WTC11 (cell line): ENCODE measurements at regions not wholly inside any gene's neighbourhood (a gene's known extent, or its start where the extent isn't known, plus 50 kb on each side); places are given as distances from the start of the nearest gene placed in this dataset.

Experiments used
- ATAC-seq: fragments of 200-7000 bp; cut with Tn5 transposase; 2 replicates; pipeline ENCODE4 v1.10.0; 2021; ENCODE audit warnings: mild to moderate bottlenecking, moderate library complexity
- CTCF ChIA-PET: fragments of 300-600 bp; sonication (Branson Sonifier 250); formaldehyde crosslinking; loops from one replicate; lab custom pipeline; 2021; ENCODE audit warnings: antibody characterized with exemption; lab: Charles Lee
- POLR2A ChIA-PET: fragments of 350-600 bp; sonication (Branson Sonifier 250); formaldehyde crosslinking; loops from one replicate; lab custom pipeline; 2021; ENCODE audit warnings: antibody characterized with exemption; lab: Charles Lee
- DNase-seq: peaks from one replicate; pipeline ENCODE4 v3.0.0; 2021; ENCODE audit warnings: low spot score
- H3K27ac Mint-ChIP-seq: 2 replicates; pipeline ENCODE4 v1.8.0; 2021; ENCODE audit warnings: mixed read lengths
- H3K27me3 Mint-ChIP-seq: 2 replicates; pipeline ENCODE4 v1.8.0; 2021; ENCODE audit warnings: low read depth, mild to moderate bottlenecking, moderate library complexity, mixed read lengths
- H3K36me3 Mint-ChIP-seq: 2 replicates; pipeline ENCODE4 v1.8.0; 2021; ENCODE audit warnings: mixed read lengths
- H3K4me1 Mint-ChIP-seq: 2 replicates; pipeline ENCODE4 v1.8.0; 2022; ENCODE audit warnings: mixed read lengths
- H3K4me3 Mint-ChIP-seq: 2 replicates; pipeline ENCODE4 v1.8.0; 2021; ENCODE audit warnings: mild to moderate bottlenecking, moderate library complexity, mixed read lengths
- H3K9me3 Mint-ChIP-seq: 2 replicates; pipeline ENCODE4 v1.8.0; 2021; ENCODE audit warnings: mixed read lengths
- ATF1 ChIP-seq: sonication (generic); formaldehyde crosslinking; IDR thresholded peaks from 2 replicates; pipeline ENCODE4 v1.8.1; 2023; ENCODE audit warnings: mild to moderate bottlenecking, moderate library complexity, missing genetic modification reagents
- CREM ChIP-seq: sonication (generic); formaldehyde crosslinking; IDR thresholded peaks from 2 replicates; pipeline ENCODE4 v1.8.1; 2022; ENCODE audit warnings: mild to moderate bottlenecking, missing genetic modification reagents, moderate library complexity
- EMX1 ChIP-seq: fragments of 250-450 bp; sonication (Bioruptor Pico); IDR thresholded peaks from 2 replicates; pipeline ENCODE4 v1.8.0; 2021; ENCODE audit warnings: mild to moderate bottlenecking
- ESRRA ChIP-seq: sonication (generic); formaldehyde crosslinking; IDR thresholded peaks from 2 replicates; pipeline ENCODE4 v1.8.1; 2022; ENCODE audit warnings: mild to moderate bottlenecking, missing genetic modification reagents, borderline replicate concordance
- FOXJ3 ChIP-seq: sonication (generic); formaldehyde crosslinking; IDR thresholded peaks from 2 replicates; pipeline ENCODE4 v1.9.0; 2021; ENCODE audit warnings: missing genetic modification reagents, mild to moderate bottlenecking, borderline replicate concordance
- GRHL2 ChIP-seq: fragments of 250-450 bp; sonication (Bioruptor Pico); IDR thresholded peaks from 2 replicates; pipeline ENCODE4 v1.8.0; 2022; ENCODE audit warnings: mild to moderate bottlenecking, moderate library complexity; ENCODE audit not compliant: insufficient replicate concordance, severe bottlenecking
- IRF2 ChIP-seq: sonication (generic); formaldehyde crosslinking; IDR thresholded peaks from 2 replicates; pipeline ENCODE4 v1.8.0; 2022; ENCODE audit warnings: low read depth, missing genetic modification reagents, borderline replicate concordance
- MXD4 ChIP-seq: fragments of 250-450 bp; sonication (Bioruptor Pico); IDR thresholded peaks from 2 replicates; pipeline ENCODE4 v1.8.0; 2021; ENCODE audit warnings: mild to moderate bottlenecking, moderate library complexity, borderline replicate concordance
- NFATC4 ChIP-seq: fragments of 250-450 bp; sonication (Bioruptor Pico); IDR thresholded peaks from 2 replicates; pipeline ENCODE4 v1.9.0; 2021; ENCODE audit warnings: mild to moderate bottlenecking
- PRRX2 ChIP-seq: fragments of 250-450 bp; sonication (Bioruptor Pico); IDR thresholded peaks from 2 replicates; pipeline ENCODE4 v1.8.0; 2021; ENCODE audit warnings: mild to moderate bottlenecking
- TEAD1 ChIP-seq: sonication (generic); formaldehyde crosslinking; IDR thresholded peaks from 2 replicates; pipeline ENCODE4 v1.8.0; 2022; ENCODE audit warnings: mild to moderate bottlenecking, missing genetic modification reagents
- TEAD4 ChIP-seq: sonication (generic); formaldehyde crosslinking; IDR thresholded peaks from 2 replicates; pipeline ENCODE4 v1.8.0; 2022; ENCODE audit warnings: mild to moderate bottlenecking, missing genetic modification reagents
- ZBTB21 ChIP-seq: sonication (generic); formaldehyde crosslinking; IDR thresholded peaks from 2 replicates; pipeline ENCODE4 v1.8.1; 2023; ENCODE audit warnings: mild to moderate bottlenecking, missing genetic modification reagents, borderline replicate concordance
- ZNF138 ChIP-seq: sonication (generic); formaldehyde crosslinking; conservative IDR thresholded peaks from 2 replicates; pipeline ENCODE4 v1.8.1; 2022; ENCODE audit warnings: mild to moderate bottlenecking, moderate library complexity, missing genetic modification reagents
- ZNF317 ChIP-seq: sonication (generic); formaldehyde crosslinking; IDR thresholded peaks from 2 replicates; pipeline ENCODE4 v1.8.1; 2023; ENCODE audit warnings: low read depth, mild to moderate bottlenecking, moderate library complexity, missing genetic modification reagents, borderline replicate concordance
- ZNF396 ChIP-seq: fragments of 250-450 bp; sonication (Bioruptor Pico); IDR thresholded peaks from 2 replicates; pipeline ENCODE4 v1.8.0; 2021; ENCODE audit warnings: mild to moderate bottlenecking, moderate library complexity, borderline replicate concordance
- ZNF425 ChIP-seq: fragments of 250-450 bp; sonication (Bioruptor Pico); conservative IDR thresholded peaks from 2 replicates; pipeline ENCODE4 v1.9.0; 2021; ENCODE audit warnings: mild to moderate bottlenecking
- ZNF512 ChIP-seq: sonication (generic); formaldehyde crosslinking; IDR thresholded peaks from 2 replicates; pipeline ENCODE4 v1.8.1; 2022; ENCODE audit warnings: missing genetic modification reagents, borderline replicate concordance
- TF ChIP-seq, protein P1 (sequence below): fragments of 250-450 bp; sonication (Bioruptor Pico); IDR thresholded peaks from 2 replicates; pipeline ENCODE4 v1.9.0; 2021; ENCODE audit warnings: mild to moderate bottlenecking, borderline replicate concordance
- TF ChIP-seq, protein P2 (sequence below): sonication (generic); formaldehyde crosslinking; IDR thresholded peaks from 2 replicates; pipeline ENCODE4 v1.8.1; 2022; ENCODE audit warnings: mild to moderate bottlenecking, missing genetic modification reagents, moderate library complexity, borderline replicate concordance
- TF ChIP-seq, protein P3 (sequence below): fragments of 250-450 bp; sonication (Bioruptor Pico); IDR thresholded peaks from 2 replicates; pipeline ENCODE4 v1.9.0; 2021; ENCODE audit warnings: moderate library complexity, mild to moderate bottlenecking, inconsistent platforms, borderline replicate concordance
- TF ChIP-seq, protein P4 (sequence below): fragments of 250-450 bp; sonication (Bioruptor Pico); IDR thresholded peaks from 2 replicates; pipeline ENCODE4 v1.9.0; 2021; ENCODE audit warnings: mild to moderate bottlenecking
- TF ChIP-seq, protein P5 (sequence below): sonication (generic); formaldehyde crosslinking; IDR thresholded peaks from 2 replicates; pipeline ENCODE4 v1.8.0; 2023; ENCODE audit warnings: missing genetic modification reagents

DNA sequence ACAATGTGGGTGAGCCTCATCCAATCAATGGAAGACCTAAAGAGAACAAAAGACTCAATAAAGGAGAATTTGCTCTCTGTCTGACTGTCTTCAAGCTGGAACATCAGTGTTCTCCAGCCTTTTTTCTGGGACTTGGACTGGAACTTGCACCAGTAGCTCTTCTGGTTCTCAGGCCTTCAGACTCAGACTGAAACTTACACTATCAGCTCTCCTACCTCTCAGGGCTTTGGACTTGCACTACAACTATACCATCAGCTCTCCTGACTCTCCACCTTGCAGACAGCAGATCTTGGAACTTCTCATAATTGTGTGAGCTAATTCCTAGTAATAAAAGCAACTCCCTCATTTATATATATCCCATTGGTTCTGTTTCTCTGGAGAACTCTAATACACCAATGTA lies 185.9 kb downstream of the SMIM20 start:
- TF ChIP-seq ESRRA (CRISPR knock-in tag) (no peak), EMX1 (CRISPR knock-in tag) (no peak), FOXJ3 (CRISPR knock-in tag) (no peak), ATF1 (CRISPR knock-in tag) (no peak), GRHL2 (CRISPR knock-in tag) (no peak), CREM (no peak), NFATC4 (CRISPR knock-in tag) (no peak), ZNF425 (no peak), TEAD1 (no peak), PRRX2 (CRISPR knock-in tag) (no peak), TEAD4 (CRISPR knock-in tag) (no peak)
- TF ChIP-seq, protein P1, sequence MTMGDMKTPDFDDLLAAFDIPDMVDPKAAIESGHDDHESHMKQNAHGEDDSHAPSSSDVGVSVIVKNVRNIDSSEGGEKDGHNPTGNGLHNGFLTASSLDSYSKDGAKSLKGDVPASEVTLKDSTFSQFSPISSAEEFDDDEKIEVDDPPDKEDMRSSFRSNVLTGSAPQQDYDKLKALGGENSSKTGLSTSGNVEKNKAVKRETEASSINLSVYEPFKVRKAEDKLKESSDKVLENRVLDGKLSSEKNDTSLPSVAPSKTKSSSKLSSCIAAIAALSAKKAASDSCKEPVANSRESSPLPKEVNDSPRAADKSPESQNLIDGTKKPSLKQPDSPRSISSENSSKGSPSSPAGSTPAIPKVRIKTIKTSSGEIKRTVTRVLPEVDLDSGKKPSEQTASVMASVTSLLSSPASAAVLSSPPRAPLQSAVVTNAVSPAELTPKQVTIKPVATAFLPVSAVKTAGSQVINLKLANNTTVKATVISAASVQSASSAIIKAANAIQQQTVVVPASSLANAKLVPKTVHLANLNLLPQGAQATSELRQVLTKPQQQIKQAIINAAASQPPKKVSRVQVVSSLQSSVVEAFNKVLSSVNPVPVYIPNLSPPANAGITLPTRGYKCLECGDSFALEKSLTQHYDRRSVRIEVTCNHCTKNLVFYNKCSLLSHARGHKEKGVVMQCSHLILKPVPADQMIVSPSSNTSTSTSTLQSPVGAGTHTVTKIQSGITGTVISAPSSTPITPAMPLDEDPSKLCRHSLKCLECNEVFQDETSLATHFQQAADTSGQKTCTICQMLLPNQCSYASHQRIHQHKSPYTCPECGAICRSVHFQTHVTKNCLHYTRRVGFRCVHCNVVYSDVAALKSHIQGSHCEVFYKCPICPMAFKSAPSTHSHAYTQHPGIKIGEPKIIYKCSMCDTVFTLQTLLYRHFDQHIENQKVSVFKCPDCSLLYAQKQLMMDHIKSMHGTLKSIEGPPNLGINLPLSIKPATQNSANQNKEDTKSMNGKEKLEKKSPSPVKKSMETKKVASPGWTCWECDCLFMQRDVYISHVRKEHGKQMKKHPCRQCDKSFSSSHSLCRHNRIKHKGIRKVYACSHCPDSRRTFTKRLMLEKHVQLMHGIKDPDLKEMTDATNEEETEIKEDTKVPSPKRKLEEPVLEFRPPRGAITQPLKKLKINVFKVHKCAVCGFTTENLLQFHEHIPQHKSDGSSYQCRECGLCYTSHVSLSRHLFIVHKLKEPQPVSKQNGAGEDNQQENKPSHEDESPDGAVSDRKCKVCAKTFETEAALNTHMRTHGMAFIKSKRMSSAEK (CRISPR knock-in tag): no peak
- TF ChIP-seq, all 79 proteins: peak for 0
- ChIA-PET POLR2A (no interaction called here), CTCF (interaction anchor here (1.4 kb wide), 1 partner anchor 18 kb away, joined by 4 read pairs; no protein-coding TSS in a partner anchor)
- H3K9me3 Mint-ChIP-seq: peaks cover 47% of the 10 kb centered on the region
- H3K27me3 Mint-ChIP-seq: peaks cover 3% of the 10 kb centered on the region; the same call in 1 of the 2 replicates
- H3K4me1 Mint-ChIP-seq: no peaks in the 10 kb centered on the region
- ATAC-seq (no peak), DNase-seq (no peak)
- H3K27ac Mint-ChIP-seq: no peak overlapping the region
- no peak overlapping the region for H3K4me3 Mint-ChIP-seq
- H3K36me3 Mint-ChIP-seq: peaks cover 24% of the 10 kb centered on the region

DNA sequence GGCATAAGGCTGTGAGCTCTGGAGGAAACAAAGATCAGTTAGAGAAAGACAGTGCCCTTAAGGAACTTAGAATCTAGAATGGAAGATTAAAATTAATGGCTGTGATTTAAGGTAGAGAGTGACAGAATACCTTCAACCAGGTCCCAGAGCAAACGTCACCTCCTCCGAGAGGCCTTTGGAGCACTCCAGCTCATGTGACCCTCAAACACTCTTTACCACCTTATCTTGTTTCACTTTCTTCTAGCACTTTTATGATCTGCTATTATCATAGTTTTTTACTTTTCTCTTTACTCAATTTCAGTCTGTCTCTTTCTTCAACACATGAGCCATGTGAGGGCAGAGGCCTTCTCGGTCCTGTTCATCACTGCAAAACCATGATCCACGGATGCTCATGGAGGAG lies 187.0 kb downstream of the SMIM20 start:
- no peaks in the 10 kb centered on the region for H3K4me1 Mint-ChIP-seq
- H3K27ac Mint-ChIP-seq: no peak overlapping the region
- ATAC-seq: no peak
- H3K36me3 Mint-ChIP-seq: peaks cover 24% of the 10 kb centered on the region
- ChIA-PET CTCF (no interaction called here), POLR2A (no interaction called here)
- DNase-seq: no peak
- no peak overlapping the region for H3K4me3 Mint-ChIP-seq
- H3K27me3 Mint-ChIP-seq: peaks cover 3% of the 10 kb centered on the region; the same call in 1 of the 2 replicates
- peaks cover 43% of the 10 kb centered on the region for H3K9me3 Mint-ChIP-seq
- TF ChIP-seq, protein P2, sequence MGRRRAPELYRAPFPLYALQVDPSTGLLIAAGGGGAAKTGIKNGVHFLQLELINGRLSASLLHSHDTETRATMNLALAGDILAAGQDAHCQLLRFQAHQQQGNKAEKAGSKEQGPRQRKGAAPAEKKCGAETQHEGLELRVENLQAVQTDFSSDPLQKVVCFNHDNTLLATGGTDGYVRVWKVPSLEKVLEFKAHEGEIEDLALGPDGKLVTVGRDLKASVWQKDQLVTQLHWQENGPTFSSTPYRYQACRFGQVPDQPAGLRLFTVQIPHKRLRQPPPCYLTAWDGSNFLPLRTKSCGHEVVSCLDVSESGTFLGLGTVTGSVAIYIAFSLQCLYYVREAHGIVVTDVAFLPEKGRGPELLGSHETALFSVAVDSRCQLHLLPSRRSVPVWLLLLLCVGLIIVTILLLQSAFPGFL (CRISPR knock-in tag): no peak
- TF ChIP-seq IRF2 (CRISPR knock-in tag): no peak
- TF ChIP-seq, protein P3, sequence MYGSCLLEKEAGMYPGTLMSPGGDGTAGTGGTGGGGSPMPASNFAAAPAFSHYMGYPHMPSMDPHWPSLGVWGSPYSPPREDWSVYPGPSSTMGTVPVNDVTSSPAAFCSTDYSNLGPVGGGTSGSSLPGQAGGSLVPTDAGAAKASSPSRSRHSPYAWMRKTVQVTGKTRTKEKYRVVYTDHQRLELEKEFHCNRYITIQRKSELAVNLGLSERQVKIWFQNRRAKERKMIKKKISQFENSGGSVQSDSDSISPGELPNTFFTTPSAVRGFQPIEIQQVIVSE: no peak
- no peak for TF ChIP-seq ZBTB21 (CRISPR knock-in tag)
- TF ChIP-seq MXD4 (CRISPR knock-in tag): no peak
- no peak for TF ChIP-seq ZNF396 (CRISPR knock-in tag)
- TF ChIP-seq ZNF138 (CRISPR knock-in tag): no peak
- no peak for TF ChIP-seq ZNF512
- TF ChIP-seq, protein P4, sequence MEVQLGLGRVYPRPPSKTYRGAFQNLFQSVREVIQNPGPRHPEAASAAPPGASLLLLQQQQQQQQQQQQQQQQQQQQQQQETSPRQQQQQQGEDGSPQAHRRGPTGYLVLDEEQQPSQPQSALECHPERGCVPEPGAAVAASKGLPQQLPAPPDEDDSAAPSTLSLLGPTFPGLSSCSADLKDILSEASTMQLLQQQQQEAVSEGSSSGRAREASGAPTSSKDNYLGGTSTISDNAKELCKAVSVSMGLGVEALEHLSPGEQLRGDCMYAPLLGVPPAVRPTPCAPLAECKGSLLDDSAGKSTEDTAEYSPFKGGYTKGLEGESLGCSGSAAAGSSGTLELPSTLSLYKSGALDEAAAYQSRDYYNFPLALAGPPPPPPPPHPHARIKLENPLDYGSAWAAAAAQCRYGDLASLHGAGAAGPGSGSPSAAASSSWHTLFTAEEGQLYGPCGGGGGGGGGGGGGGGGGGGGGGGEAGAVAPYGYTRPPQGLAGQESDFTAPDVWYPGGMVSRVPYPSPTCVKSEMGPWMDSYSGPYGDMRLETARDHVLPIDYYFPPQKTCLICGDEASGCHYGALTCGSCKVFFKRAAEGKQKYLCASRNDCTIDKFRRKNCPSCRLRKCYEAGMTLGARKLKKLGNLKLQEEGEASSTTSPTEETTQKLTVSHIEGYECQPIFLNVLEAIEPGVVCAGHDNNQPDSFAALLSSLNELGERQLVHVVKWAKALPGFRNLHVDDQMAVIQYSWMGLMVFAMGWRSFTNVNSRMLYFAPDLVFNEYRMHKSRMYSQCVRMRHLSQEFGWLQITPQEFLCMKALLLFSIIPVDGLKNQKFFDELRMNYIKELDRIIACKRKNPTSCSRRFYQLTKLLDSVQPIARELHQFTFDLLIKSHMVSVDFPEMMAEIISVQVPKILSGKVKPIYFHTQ (CRISPR knock-in tag): no peak
- no peak for TF ChIP-seq ZNF317 (CRISPR knock-in tag)
- TF ChIP-seq, protein P5, sequence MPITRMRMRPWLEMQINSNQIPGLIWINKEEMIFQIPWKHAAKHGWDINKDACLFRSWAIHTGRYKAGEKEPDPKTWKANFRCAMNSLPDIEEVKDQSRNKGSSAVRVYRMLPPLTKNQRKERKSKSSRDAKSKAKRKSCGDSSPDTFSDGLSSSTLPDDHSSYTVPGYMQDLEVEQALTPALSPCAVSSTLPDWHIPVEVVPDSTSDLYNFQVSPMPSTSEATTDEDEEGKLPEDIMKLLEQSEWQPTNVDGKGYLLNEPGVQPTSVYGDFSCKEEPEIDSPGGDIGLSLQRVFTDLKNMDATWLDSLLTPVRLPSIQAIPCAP (CRISPR knock-in tag): no peak
